Stomach (tissue), 8 donors: ENCODE measurements at regions not wholly inside any gene's neighbourhood (a gene's known extent, or its start where the extent isn't known, plus 50 kb on each side); places are given as distances from the start of the nearest gene placed in this dataset.

Source experiments
- DNase-seq, 2 donors: peaks; one replicate each; pipeline versions ENCODE4 v3.0.0 to v3.0.0-alpha.2; 2013 to 2019
- H3K27ac ChIP-seq, 5 donors: fragments of 200-600 bp in 4 of 5; sonication (generic) in 4 of 5; one replicate each; pipeline ENCODE4 v1.5.1; 2013 to 2019; ENCODE audit warnings: mild to moderate bottlenecking in 1 of 5, moderate library complexity in 1 of 5
- H3K27me3 ChIP-seq, 3 donors: fragments of 200-600 bp; sonication (generic); one replicate each; pipeline ENCODE4 v1.5.1; 2017 to 2019; ENCODE audit warnings: mixed run types in 1 of 3
- H3K36me3 ChIP-seq, 4 donors: fragments of 200-600 bp; sonication (generic); 1 replicate in 3 of 4; 2 replicates in 1 of 4; pipeline ENCODE4 v1.5.1; 2016 to 2019
- H3K4me1 ChIP-seq, 4 donors: fragments of 200-600 bp; sonication (generic); one replicate each; pipeline ENCODE4 v1.5.1; 2016 to 2019
- H3K4me3 ChIP-seq, 4 donors: fragments of 200-600 bp; sonication (generic) in 3 of 4; one replicate each; pipeline ENCODE4 v1.5.1; 2016 to 2019; ENCODE audit warnings: mild to moderate bottlenecking in 1 of 4
- H3K9me3 ChIP-seq, 4 donors: fragments of 200-600 bp; sonication (generic); one replicate each; pipeline ENCODE4 v1.5.1; 2016 to 2019
- CTCF ChIP-seq, 7 experiments: fragments of 450-650 bp in 4 of 7; fragments of 200-600 bp in 3 of 7; sonication (generic) in 3 of 7; IDR thresholded peaks; one replicate each; pipeline ENCODE4 v1.5.1; 2016 to 2019; ENCODE audit warnings: antibody characterized with exemption in 7 of 7, control low read depth in 2 of 7, mild to moderate bottlenecking in 1 of 7
- EP300 ChIP-seq: sonication (generic); formaldehyde crosslinking; IDR thresholded peaks from one replicate; pipeline ENCODE4 v1.6.1; 2017; ENCODE audit warnings: antibody characterized with exemption
- POLR2A ChIP-seq, 4 donors: fragments of 450-650 bp; IDR thresholded peaks; one replicate each; pipeline ENCODE4 v1.6.1; 2016; ENCODE audit warnings: antibody characterized with exemption in 4 of 4, control low read depth in 2 of 4, mild to moderate bottlenecking in 1 of 4, moderate library complexity in 1 of 4
- POLR2AphosphoS5 ChIP-seq, 3 donors: sonication (generic); formaldehyde crosslinking; IDR thresholded peaks; one replicate each; pipeline ENCODE4 v1.6.1; 2016; ENCODE audit warnings: antibody characterized with exemption in 3 of 3
- WGBS, 5 donors: extraction: QIAGEN DNeasy Blood & Tissue Kit in 3 of 5; methylation state at CpG; one replicate each; pipeline versions ENCODE4 v1.1.5 to v1.1.7; 2013 to 2018; 5-methylcytosine and 5-hydroxymethylcytosine counted together
- intact Hi-C: fragments of 100-400 bp; cut with DNase I; formaldehyde crosslinking; loops from one replicate; pipeline ENCODE4 v1.15.1; 2023; ENCODE audit warnings: low total_unique reads
- donor health status: healthy with polysubstance abuse.
- donor health status: Bipolar disorder and iron deficiency.
- donor health status: healthy.

GRCh38 chr5:40098313-40098712 lies 581.4 kb upstream of the PTGER4 start:
- intact Hi-C loops = no loop called here
- DNase-seq = no peak
- Histone ChIP-seq H3K36me3 (no peaks in the 10 kb centered on the region), H3K27me3 (no peaks in the 10 kb centered on the region), H3K9me3 (no peaks in the 10 kb centered on the region), H3K27ac (no peak overlapping the region), H3K4me3 (no peak overlapping the region), H3K4me1 (no peaks in the 10 kb centered on the region)
- TF ChIP-seq POLR2AphosphoS5 (IDR thresholded peaks at IDR 0.05) (no peak), CTCF (IDR thresholded peaks at IDR 0.05) (no peak), EP300 (no peak), POLR2A (IDR thresholded peaks at IDR 0.05) (no peak)

DNA sequence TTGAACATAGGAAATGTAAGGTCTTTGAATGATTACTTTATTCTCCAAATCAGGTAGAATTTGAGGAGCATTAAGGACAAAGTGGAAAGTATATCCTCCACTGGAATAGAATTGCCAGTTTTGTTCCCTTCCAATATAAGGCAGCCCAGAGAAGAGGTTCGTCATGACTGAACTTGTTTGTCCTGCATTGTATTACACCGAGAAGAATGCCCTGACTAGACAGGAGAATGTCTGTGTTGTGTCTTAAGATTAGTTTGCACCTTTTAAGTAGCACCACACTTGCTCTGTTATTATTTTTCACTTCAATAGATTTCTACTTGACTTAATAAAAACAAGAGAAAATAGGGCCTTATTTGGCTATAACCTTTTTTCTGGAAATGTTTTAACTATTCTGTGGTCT lies 586.2 kb upstream of the PTGER4 start:
- intact Hi-C loops = no loop called here
- Histone ChIP-seq H3K4me3 (no peak overlapping the region), H3K27ac (no peak overlapping the region), H3K36me3 (no peaks in the 10 kb centered on the region), H3K9me3 (peaks cover 0 to 26% (median 11%) of the 10 kb centered on the region in 4 donors), H3K27me3 (no peaks in the 10 kb centered on the region), H3K4me1 (no peaks in the 10 kb centered on the region)
- 83 to 94% (median 90%) methylated on average over 2 of the region's 2 CpGs for WGBS, 5 donors
- TF ChIP-seq POLR2AphosphoS5 (IDR thresholded peaks at IDR 0.05) (no peak), CTCF (IDR thresholded peaks at IDR 0.05) (no peak), POLR2A (IDR thresholded peaks at IDR 0.05) (no peak), EP300 (no peak)
- no peak for DNase-seq

DNA sequence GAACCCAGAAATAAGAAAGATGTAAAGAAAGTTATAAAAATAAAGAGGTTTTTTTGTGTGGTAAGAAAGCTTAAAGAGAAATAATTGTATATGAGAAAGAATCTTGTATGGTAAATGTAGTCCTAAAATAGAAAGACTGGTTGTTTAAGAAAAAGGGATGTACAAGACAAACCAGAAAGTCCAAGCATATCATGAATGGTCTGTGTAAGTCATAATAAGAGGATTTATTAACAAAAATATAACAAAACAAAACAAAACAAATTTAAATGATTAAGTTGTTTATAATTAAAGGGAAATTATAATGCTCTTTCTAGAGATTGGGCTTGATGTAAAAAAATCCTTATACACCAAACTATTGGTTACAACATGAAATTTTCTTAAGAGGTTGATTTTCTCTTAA lies 590.4 kb upstream of the PTGER4 start:
- no peak overlapping the region for H3K27ac ChIP-seq
- H3K4me3 ChIP-seq = no peak overlapping the region
- intact Hi-C loops = no loop called here
- no peak for TF ChIP-seq EP300
- no peak for TF ChIP-seq CTCF (IDR thresholded peaks at IDR 0.05)
- TF ChIP-seq POLR2A (IDR thresholded peaks at IDR 0.05) = no peak
- no peak for TF ChIP-seq POLR2AphosphoS5 (IDR thresholded peaks at IDR 0.05)
- no peak for DNase-seq
- H3K9me3 ChIP-seq = peaks cover 0 to 28% (median 13%) of the 10 kb centered on the region in 4 donors
- no peaks in the 10 kb centered on the region for H3K27me3 ChIP-seq
- H3K36me3 ChIP-seq = no peaks in the 10 kb centered on the region
- H3K4me1 ChIP-seq = no peaks in the 10 kb centered on the region

DNA sequence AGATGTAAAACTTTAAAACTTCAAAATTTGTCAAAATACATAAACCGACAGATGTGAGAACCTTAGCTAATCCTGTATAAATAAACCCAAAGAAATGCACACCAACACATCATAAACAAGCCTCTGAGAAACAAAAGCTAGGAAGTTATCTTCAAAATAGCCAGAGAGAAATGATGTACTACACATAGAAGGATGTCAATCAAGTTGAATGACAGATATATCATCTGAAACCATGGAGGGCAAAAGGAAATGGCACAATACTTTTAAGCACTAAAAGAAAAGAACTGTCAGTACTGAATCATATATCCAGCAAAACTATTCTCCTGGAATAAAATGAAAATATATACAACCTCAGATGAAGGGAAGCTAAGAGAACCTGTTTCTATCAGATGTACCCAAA lies 595.1 kb upstream of the PTGER4 start:
- Histone ChIP-seq H3K4me1 (no peaks in the 10 kb centered on the region), H3K27me3 (no peaks in the 10 kb centered on the region), H3K9me3 (peaks cover 0 to 7% (median 0%) of the 10 kb centered on the region in 4 donors), H3K4me3 (no peak overlapping the region), H3K36me3 (no peaks in the 10 kb centered on the region), H3K27ac (no peak overlapping the region)
- no peak for DNase-seq
- intact Hi-C loops = no loop called here
- TF ChIP-seq POLR2AphosphoS5 (IDR thresholded peaks at IDR 0.05) = no peak
- TF ChIP-seq POLR2A (IDR thresholded peaks at IDR 0.05) = no peak
- no peak for TF ChIP-seq EP300
- no peak for TF ChIP-seq CTCF (IDR thresholded peaks at IDR 0.05)
- WGBS, 5 donors = 38 to 95% (median 88%) methylated on average over 1 of the region's 1 CpG
